K562 (cell line): ENCODE measurements at regions not wholly inside any gene's neighbourhood (a gene's known extent, or its start where the extent isn't known, plus 50 kb on each side); places are given as distances from the start of the nearest gene placed in this dataset.
A peak's percentile ranks its signal among the peaks of the same experiment; 100 is the strongest.

Source experiments
- BMI1 ChIP-seq: fragments of 150-350 bp; IDR thresholded peaks from 2 replicates; pipeline ENCODE4 v1.6.1; 2014; ENCODE audit warnings: low read length
- CXXC5 ChIP-seq: fragments of 250-450 bp; sonication (Bioruptor Pico); IDR thresholded peaks from 2 replicates; pipeline ENCODE4 v1.8.0; 2022; ENCODE audit warnings: inconsistent platforms, mild to moderate bottlenecking, moderate library complexity
- GTF2A2 ChIP-seq: IDR thresholded peaks from 2 replicates; pipeline ENCODE4 v1.6.1; 2016; ENCODE audit warnings: mild to moderate bottlenecking, missing genetic modification characterization, missing compliant biosample characterization
- HMG20A ChIP-seq: fragments of 450-650 bp; formaldehyde crosslinking; conservative IDR thresholded peaks from 2 replicates; pipeline ENCODE4 v1.4.0; 2020; ENCODE audit warnings: mild to moderate bottlenecking, mixed read lengths
- HNRNPL ChIP-seq: fragments of 200-400 bp; formaldehyde crosslinking; IDR thresholded peaks from 2 replicates; pipeline ENCODE4 v1.6.1; 2017; ENCODE audit warnings: low read depth, mild to moderate bottlenecking, low read length
- JUND ChIP-seq, 2 experiments: IDR thresholded peaks; 2 replicates in 1 of 2; 3 replicates in 1 of 2; pipeline ENCODE4 v1.6.1; 2011; ENCODE audit warnings: borderline replicate concordance in 2 of 2, low read depth in 2 of 2, low read length in 2 of 2, improper control_type of control experiment in 1 of 2, missing biosample characterization in 1 of 2, missing genetic modification characterization in 1 of 2, missing genetic modification reagents in 1 of 2
- MYBL2 ChIP-seq, 2 experiments: fragments of 450-650 bp in 1 of 2; sonication (generic) in 1 of 2; formaldehyde crosslinking in 1 of 2; IDR thresholded peaks; 2 replicates each; pipeline versions ENCODE4 v1.6.1 to v1.8.1; 2017 to 2022; ENCODE audit warnings: borderline replicate concordance in 1 of 2, inconsistent platforms in 1 of 2, low read depth in 1 of 2, mild to moderate bottlenecking in 1 of 2, missing genetic modification reagents in 1 of 2, moderate library complexity in 1 of 2
- NCOA6 ChIP-seq: fragments of 450-650 bp; IDR thresholded peaks from 2 replicates; pipeline ENCODE4 v1.6.1; 2017; ENCODE audit warnings: mild to moderate bottlenecking
- RBM25 ChIP-seq: fragments of 200-400 bp; formaldehyde crosslinking; IDR thresholded peaks from 2 replicates; pipeline ENCODE4 v1.6.1; 2018; ENCODE audit warnings: low read length, low read depth, moderate library complexity; ENCODE audit not compliant: severe bottlenecking
- SPI1 ChIP-seq: IDR thresholded peaks from 2 replicates; pipeline ENCODE4 v1.6.1; 2011; ENCODE audit warnings: low read depth, low read length, control low read depth, borderline replicate concordance
- STAT5B ChIP-seq: fragments of 250-450 bp; sonication (Bioruptor Pico); IDR thresholded peaks from 2 replicates; pipeline ENCODE4 v1.8.0; 2021; ENCODE audit warnings: mild to moderate bottlenecking, inconsistent platforms
- TRIM24 ChIP-seq, 2 experiments: fragments of 450-650 bp; IDR thresholded peaks; 2 replicates each; pipeline ENCODE4 v1.6.1; 2016
- ZEB2 ChIP-seq: fragments of 450-650 bp; IDR thresholded peaks from 2 replicates; pipeline ENCODE4 v1.6.1; 2016
- ZNF184 ChIP-seq: sonication (generic); formaldehyde crosslinking; IDR thresholded peaks from 2 replicates; pipeline ENCODE4 v1.5.0; 2020; ENCODE audit warnings: missing genetic modification reagents
- ZSCAN29 ChIP-seq: fragments of 450-650 bp; IDR thresholded peaks from 2 replicates; pipeline ENCODE4 v1.6.1; 2017
- TF ChIP-seq, protein P1 (sequence below): fragments of 450-650 bp; IDR thresholded peaks from 2 replicates; pipeline ENCODE4 v1.6.1; 2018; ENCODE audit not compliant: partially characterized antibody
- TF ChIP-seq, protein P2 (sequence below): fragments of 250-450 bp; sonication (Bioruptor Pico); IDR thresholded peaks from 2 replicates; pipeline ENCODE4 v1.5.0; 2021
- TF ChIP-seq, protein P3 (sequence below): sonication (generic); formaldehyde crosslinking; IDR thresholded peaks from 2 replicates; pipeline ENCODE4 v1.8.0; 2022; ENCODE audit warnings: missing genetic modification reagents, mild to moderate bottlenecking, moderate library complexity, borderline replicate concordance
- TF ChIP-seq, protein P4 (sequence below), 2 experiments: IDR thresholded peaks in 1 of 2; conservative IDR thresholded peaks in 1 of 2; 2 replicates each; pipeline ENCODE4 v1.6.1; 2016; ENCODE audit warnings: low read depth in 2 of 2, mild to moderate bottlenecking in 1 of 2, missing compliant biosample characterization in 1 of 2, missing genetic modification characterization in 1 of 2, moderate library complexity in 1 of 2

DNA sequence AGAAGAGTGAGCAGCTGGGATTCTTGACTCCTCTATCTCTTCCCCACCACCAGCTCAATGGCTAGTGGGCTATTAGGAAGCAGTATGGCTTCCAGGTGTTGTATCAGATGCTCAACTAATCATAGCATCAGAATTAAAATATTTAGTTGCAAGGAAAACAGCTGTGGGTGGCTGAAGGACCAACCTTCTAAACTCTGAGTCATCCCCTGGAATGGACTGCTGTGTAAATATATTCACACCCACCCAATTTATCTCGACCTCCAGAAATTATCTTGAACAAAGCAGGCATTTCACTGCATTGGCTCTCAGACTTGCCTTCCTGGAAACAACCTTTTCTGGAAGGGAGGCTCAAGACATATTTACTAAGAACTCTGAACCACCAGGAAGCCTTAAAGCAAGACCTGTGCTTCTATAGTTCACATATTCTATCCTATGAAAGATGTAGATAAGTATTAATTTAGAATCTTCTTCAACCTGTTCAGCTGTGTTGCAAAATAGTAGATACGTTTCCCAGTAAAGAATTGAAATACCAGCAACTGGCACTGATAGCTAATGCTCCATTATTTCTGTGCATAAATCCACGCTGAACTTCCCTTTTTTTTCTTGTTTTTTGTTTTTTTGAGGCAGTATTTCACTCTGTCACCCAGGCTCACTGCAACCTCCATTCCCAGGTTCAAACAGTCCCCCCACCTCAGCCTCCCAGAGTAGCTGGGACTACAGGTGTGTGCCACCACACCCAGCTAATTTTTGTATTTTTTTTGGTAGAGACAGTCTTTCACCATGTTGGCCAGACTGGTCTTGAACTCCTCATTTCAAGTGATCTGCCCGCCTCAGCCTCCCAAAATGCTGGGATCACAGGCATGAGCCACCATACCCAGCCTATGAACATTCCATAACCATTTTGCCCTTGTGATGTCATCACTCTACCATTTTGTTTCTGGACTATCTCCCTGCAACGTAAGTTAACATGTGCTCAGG, 56.9 kb upstream of the CD2AP start (continued):
- TF ChIP-seq, protein P1, sequence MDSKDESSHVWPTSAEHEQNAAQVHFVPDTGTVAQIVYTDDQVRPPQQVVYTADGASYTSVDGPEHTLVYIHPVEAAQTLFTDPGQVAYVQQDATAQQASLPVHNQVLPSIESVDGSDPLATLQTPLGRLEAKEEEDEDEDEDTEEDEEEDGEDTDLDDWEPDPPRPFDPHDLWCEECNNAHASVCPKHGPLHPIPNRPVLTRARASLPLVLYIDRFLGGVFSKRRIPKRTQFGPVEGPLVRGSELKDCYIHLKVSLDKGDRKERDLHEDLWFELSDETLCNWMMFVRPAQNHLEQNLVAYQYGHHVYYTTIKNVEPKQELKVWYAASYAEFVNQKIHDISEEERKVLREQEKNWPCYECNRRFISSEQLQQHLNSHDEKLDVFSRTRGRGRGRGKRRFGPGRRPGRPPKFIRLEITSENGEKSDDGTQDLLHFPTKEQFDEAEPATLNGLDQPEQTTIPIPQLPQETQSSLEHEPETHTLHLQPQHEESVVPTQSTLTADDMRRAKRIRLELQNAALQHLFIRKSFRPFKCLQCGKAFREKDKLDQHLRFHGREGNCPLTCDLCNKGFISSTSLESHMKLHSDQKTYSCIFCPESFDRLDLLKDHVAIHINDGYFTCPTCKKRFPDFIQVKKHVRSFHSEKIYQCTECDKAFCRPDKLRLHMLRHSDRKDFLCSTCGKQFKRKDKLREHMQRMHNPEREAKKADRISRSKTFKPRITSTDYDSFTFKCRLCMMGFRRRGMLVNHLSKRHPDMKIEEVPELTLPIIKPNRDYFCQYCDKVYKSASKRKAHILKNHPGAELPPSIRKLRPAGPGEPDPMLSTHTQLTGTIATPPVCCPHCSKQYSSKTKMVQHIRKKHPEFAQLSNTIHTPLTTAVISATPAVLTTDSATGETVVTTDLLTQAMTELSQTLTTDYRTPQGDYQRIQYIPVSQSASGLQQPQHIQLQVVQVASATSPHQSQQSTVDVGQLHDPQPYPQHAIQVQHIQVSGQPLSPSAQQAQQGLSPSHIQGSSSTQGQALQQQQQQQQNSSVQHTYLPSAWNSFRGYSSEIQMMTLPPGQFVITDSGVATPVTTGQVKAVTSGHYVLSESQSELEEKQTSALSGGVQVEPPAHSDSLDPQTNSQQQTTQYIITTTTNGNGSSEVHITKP = peak; percentile 10
- TF ChIP-seq HMG20A (CRISPR knock-in tag) (no peak), NCOA6 (peak; percentile 27; the same call in 1 of the 2 replicates), GTF2A2 (tag) (no peak), HNRNPL (no peak), SPI1 (no peak; the same call in 1 of the 2 replicates), ZSCAN29 (no peak), ZNF184 (CRISPR knock-in tag) (no peak), MYBL2 (IDR thresholded peaks at IDR 0.05; ENCODE audit: low read depth) (peak; percentile 23; the same call in 1 of the 2 replicates), MYBL2 (CRISPR knock-in tag; IDR thresholded peaks at IDR 0.05; ENCODE audit: borderline replicate concordance) (no peak), RBM25 (peak; percentile 8), ZEB2 (peak; percentile 85), CXXC5 (CRISPR knock-in tag) (peak; percentile 69), JUND (IDR thresholded peaks at IDR 0.05; ENCODE audit: borderline replicate concordance, low read depth, low read length) (peak; percentile 99), JUND (tag; IDR thresholded peaks at IDR 0.05; ENCODE audit: borderline replicate concordance, low read depth, low read length) (peak; percentile 96; the same call in 2 of the 3 replicates), BMI1 (no peak), TRIM24 (IDR thresholded peaks at IDR 0.05) (peak; percentile 96 to 98), STAT5B (CRISPR knock-in tag) (no peak)
- TF ChIP-seq, protein P2, sequence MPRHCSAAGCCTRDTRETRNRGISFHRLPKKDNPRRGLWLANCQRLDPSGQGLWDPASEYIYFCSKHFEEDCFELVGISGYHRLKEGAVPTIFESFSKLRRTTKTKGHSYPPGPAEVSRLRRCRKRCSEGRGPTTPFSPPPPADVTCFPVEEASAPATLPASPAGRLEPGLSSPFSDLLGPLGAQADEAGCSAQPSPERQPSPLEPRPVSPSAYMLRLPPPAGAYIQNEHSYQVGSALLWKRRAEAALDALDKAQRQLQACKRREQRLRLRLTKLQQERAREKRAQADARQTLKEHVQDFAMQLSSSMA (CRISPR knock-in tag) = no peak
- TF ChIP-seq, protein P3, sequence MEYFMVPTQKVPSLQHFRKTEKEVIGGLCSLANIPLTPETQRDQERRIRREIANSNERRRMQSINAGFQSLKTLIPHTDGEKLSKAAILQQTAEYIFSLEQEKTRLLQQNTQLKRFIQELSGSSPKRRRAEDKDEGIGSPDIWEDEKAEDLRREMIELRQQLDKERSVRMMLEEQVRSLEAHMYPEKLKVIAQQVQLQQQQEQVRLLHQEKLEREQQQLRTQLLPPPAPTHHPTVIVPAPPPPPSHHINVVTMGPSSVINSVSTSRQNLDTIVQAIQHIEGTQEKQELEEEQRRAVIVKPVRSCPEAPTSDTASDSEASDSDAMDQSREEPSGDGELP (CRISPR knock-in tag) = peak; percentile 79; the same call in 1 of the 2 replicates
- TF ChIP-seq, protein P4, sequence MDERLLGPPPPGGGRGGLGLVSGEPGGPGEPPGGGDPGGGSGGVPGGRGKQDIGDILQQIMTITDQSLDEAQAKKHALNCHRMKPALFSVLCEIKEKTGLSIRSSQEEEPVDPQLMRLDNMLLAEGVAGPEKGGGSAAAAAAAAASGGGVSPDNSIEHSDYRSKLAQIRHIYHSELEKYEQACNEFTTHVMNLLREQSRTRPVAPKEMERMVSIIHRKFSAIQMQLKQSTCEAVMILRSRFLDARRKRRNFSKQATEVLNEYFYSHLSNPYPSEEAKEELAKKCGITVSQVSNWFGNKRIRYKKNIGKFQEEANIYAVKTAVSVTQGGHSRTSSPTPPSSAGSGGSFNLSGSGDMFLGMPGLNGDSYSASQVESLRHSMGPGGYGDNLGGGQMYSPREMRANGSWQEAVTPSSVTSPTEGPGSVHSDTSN (CRISPR knock-in tag; IDR thresholded peaks at IDR 0.05; ENCODE audit: low read depth) = no peak
- TF ChIP-seq, protein P4 (tag; conservative IDR thresholded peaks at IDR 0.05; ENCODE audit: low read depth) = peak; percentile 60
